Smooth muscle cell (in vitro differentiated cells): ENCODE measurements at regions not wholly inside any gene's neighbourhood (a gene's known extent, or its start where the extent isn't known, plus 50 kb on each side); places are given as distances from the start of the nearest gene placed in this dataset.
"Not testable (repeated sequence)": the region's sequence is repeated elsewhere in the genome, so short reads cannot be mapped to it uniquely, and the experiment has no call there.

Experiments
- DNase-seq: peaks from one replicate; lab custom pipeline; 2025; ENCODE audit not compliant: unreplicated experiment; lab: John Stamatoyannopoulos, UW
- H2AFZ ChIP-seq: fragments of 200-600 bp; sonication (generic); 2 replicates; pipeline ENCODE4 v1.6.0; 2016; ENCODE audit warnings: antibody characterized with exemption, low read depth, mild to moderate bottlenecking
- H3F3A ChIP-seq: fragments of 200-600 bp; sonication (generic); 2 replicates; pipeline ENCODE4 v1.6.0; 2017; ENCODE audit warnings: antibody characterized with exemption, low read depth
- H3K27ac ChIP-seq: fragments of 200-600 bp; sonication (generic); 2 replicates; pipeline ENCODE4 v1.5.1; 2016; ENCODE audit warnings: low read depth, mild to moderate bottlenecking
- H3K27me3 ChIP-seq: fragments of 200-600 bp; sonication (generic); 2 replicates; pipeline ENCODE4 v1.6.1; 2016; ENCODE audit warnings: low read depth, mild to moderate bottlenecking
- H3K36me3 ChIP-seq: fragments of 200-600 bp; sonication (generic); 2 replicates; pipeline ENCODE4 v1.5.1; 2016; ENCODE audit warnings: low read depth
- H3K4me1 ChIP-seq: fragments of 200-600 bp; sonication (generic); 2 replicates; pipeline ENCODE4 v1.5.1; 2016; ENCODE audit warnings: low read depth
- H3K4me2 ChIP-seq: fragments of 200-600 bp; sonication (generic); 2 replicates; pipeline ENCODE4 v1.6.0; 2016; ENCODE audit warnings: mild to moderate bottlenecking
- H3K4me3 ChIP-seq: fragments of 200-600 bp; sonication (generic); 2 replicates; pipeline ENCODE4 v1.5.1; 2016; ENCODE audit warnings: mild to moderate bottlenecking
- H3K79me2 ChIP-seq: fragments of 200-600 bp; sonication (generic); 2 replicates; pipeline ENCODE4 v1.6.0; 2016; ENCODE audit warnings: low read depth, mild to moderate bottlenecking
- H3K9ac ChIP-seq: fragments of 200-600 bp; sonication (generic); 2 replicates; pipeline ENCODE4 v1.6.0; 2016; ENCODE audit warnings: low read depth
- H3K9me3 ChIP-seq: fragments of 200-600 bp; sonication (generic); replicated peaks from 2 replicates; pipeline ENCODE4 v1.5.1; 2016; ENCODE audit warnings: low read depth
- H4K20me1 ChIP-seq: fragments of 200-600 bp; sonication (generic); 2 replicates; pipeline ENCODE4 v1.6.0; 2016; ENCODE audit warnings: low read depth
- WGBS: methylation state at CpG from one replicate; pipeline ENCODE4 v1.1.7; 2016; ENCODE audit warnings: low lambda C conversion rate; 5-methylcytosine and 5-hydroxymethylcytosine counted together
- TF ChIP-seq, protein P1 (sequence below): fragments of 200-600 bp; sonication (generic); IDR thresholded peaks from 2 replicates; pipeline ENCODE4 v1.5.1; 2017; ENCODE audit warnings: borderline replicate concordance, mild to moderate bottlenecking, antibody characterized with exemption; ENCODE audit not compliant: insufficient read depth, poor library complexity, severe bottlenecking

GRCh38 chr3:11913316-11913715 is 66.6 kb upstream of the TAMM41 start:
- no peaks in the 10 kb centered on the region for H3K9me3 ChIP-seq
- no peak overlapping the region for H3K27ac ChIP-seq
- no peak overlapping the region for H3K4me2 ChIP-seq
- DNase-seq, result no peak
- no peak overlapping the region for H3K9ac ChIP-seq
- no peaks in the 10 kb centered on the region for H3K79me2 ChIP-seq
- H3K4me1 ChIP-seq, result no peaks in the 10 kb centered on the region
- peaks cover 4% of the 10 kb centered on the region for H3K27me3 ChIP-seq
- no peak overlapping the region for H3K4me3 ChIP-seq
- H2AFZ ChIP-seq, result no peak overlapping the region
- TF ChIP-seq, protein P1, sequence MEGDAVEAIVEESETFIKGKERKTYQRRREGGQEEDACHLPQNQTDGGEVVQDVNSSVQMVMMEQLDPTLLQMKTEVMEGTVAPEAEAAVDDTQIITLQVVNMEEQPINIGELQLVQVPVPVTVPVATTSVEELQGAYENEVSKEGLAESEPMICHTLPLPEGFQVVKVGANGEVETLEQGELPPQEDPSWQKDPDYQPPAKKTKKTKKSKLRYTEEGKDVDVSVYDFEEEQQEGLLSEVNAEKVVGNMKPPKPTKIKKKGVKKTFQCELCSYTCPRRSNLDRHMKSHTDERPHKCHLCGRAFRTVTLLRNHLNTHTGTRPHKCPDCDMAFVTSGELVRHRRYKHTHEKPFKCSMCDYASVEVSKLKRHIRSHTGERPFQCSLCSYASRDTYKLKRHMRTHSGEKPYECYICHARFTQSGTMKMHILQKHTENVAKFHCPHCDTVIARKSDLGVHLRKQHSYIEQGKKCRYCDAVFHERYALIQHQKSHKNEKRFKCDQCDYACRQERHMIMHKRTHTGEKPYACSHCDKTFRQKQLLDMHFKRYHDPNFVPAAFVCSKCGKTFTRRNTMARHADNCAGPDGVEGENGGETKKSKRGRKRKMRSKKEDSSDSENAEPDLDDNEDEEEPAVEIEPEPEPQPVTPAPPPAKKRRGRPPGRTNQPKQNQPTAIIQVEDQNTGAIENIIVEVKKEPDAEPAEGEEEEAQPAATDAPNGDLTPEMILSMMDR, result no peak
- H4K20me1 ChIP-seq, result no peaks in the 10 kb centered on the region
- 87% methylated on average over 14 of the region's 14 CpGs for WGBS
- H3K36me3 ChIP-seq, result no peaks in the 10 kb centered on the region
- H3F3A ChIP-seq, result no peaks in the 10 kb centered on the region

DNA sequence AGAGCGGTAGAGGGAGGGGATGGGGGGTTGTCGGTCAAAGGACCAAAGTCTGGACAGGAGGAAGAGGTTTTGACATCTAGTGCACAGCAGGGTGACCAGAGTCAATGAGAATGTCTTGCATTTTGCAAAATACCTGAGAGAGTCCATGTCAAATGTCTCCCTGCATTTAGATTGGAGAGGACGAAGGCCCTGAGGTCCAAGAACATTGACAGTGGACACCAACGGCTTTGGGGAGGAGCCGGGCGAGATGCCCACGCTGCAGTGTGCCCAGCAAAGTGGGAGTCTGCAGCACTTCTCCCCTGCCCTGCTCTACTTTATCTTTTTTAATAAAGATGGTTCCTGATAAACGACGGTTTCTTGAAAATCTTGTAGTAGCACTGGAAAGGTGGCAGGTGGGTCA is 67.4 kb upstream of the TAMM41 start:
- DNase-seq, result no peak
- no peak overlapping the region for H3K4me3 ChIP-seq
- no peaks in the 10 kb centered on the region for H3K36me3 ChIP-seq
- H3K4me1 ChIP-seq, result peaks cover 3% of the 10 kb centered on the region
- H3K9ac ChIP-seq, result no peak overlapping the region
- WGBS, result 90% methylated on average over 9 of the region's 9 CpGs
- H4K20me1 ChIP-seq, result no peaks in the 10 kb centered on the region
- TF ChIP-seq, protein P1, result no peak
- H3K27me3 ChIP-seq, result no peaks in the 10 kb centered on the region
- H3K4me2 ChIP-seq, result no peak overlapping the region
- H3K79me2 ChIP-seq, result no peaks in the 10 kb centered on the region
- H2AFZ ChIP-seq, result no peak overlapping the region
- no peak overlapping the region for H3K27ac ChIP-seq
- no peaks in the 10 kb centered on the region for H3F3A ChIP-seq
- no peaks in the 10 kb centered on the region for H3K9me3 ChIP-seq

- Histone ChIP-seq H4K20me1 (no peaks in the 10 kb centered on the region), H3F3A (no peaks in the 10 kb centered on the region), H2AFZ (no peak overlapping the region), H3K27me3 (no peaks in the 10 kb centered on the region), H3K4me3 (no peak overlapping the region), H3K4me1 (peaks cover 6% of the 10 kb centered on the region), H3K27ac (no peak overlapping the region), H3K36me3 (no peaks in the 10 kb centered on the region), H3K79me2 (no peaks in the 10 kb centered on the region), H3K9me3 (no peaks in the 10 kb centered on the region), H3K9ac (no peak overlapping the region), H3K4me2 (no peak overlapping the region)
- WGBS, result 76% methylated on average over 10 of the region's 10 CpGs
- TF ChIP-seq, protein P1, result no peak
- no peak for DNase-seq
Measured at GRCh38 chr3:11914651-11915050, 68.0 kb upstream of the TAMM41 start.

DNA sequence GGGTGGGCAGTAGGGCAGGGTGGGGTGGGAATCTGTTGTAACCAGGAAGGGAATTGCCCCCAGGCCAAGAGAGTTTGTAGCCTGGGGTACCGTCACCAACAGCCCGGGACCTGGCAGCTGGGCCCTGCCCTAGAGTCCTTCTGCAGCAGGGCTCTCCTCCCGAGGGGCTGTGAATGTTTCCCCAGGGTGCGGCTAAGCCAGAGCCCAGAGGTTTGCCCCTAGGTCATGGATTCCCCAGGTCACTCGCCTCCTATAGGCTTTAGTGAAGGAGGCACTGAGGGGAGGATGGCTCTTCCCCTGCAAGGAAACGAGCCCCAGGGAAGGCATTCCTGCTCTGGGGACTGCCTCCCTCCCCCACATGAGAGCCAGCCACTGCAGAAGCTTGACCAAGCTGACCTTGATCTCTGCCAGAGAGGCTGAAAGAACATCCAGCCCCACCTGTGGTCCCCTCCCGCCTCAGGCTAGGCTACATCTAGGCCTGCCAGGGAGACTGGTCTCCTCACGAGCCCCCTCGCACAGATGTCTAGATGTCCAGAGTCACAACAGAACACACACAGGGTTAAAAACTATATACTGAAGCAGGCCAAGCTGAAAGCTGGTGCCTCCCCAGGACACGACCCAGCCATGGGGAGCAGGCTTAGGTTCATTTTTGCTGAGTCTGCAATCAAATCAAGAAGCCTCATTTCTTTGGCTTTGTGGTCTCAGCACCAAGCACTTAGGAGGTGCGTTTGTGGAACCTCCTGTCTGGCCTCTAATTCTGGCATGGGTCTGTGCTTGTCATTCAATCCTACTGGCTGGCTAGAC is 69.1 kb upstream of the TAMM41 start:
- no peaks in the 10 kb centered on the region for H3K27me3 ChIP-seq
- no peak overlapping the region for H3K9ac ChIP-seq
- 71% methylated on average over 11 of the region's 11 CpGs for WGBS
- no peaks in the 10 kb centered on the region for H3F3A ChIP-seq
- H3K4me1 ChIP-seq, result peaks cover 6% of the 10 kb centered on the region
- no peak overlapping the region for H3K27ac ChIP-seq
- H3K4me2 ChIP-seq, result no peak overlapping the region
- TF ChIP-seq, protein P1, result no peak
- H2AFZ ChIP-seq, result no peak overlapping the region
- H3K79me2 ChIP-seq, result no peaks in the 10 kb centered on the region
- no peak overlapping the region for H3K4me3 ChIP-seq
- H4K20me1 ChIP-seq, result no peaks in the 10 kb centered on the region
- no peak for DNase-seq
- H3K36me3 ChIP-seq, result no peaks in the 10 kb centered on the region
- H3K9me3 ChIP-seq, result no peaks in the 10 kb centered on the region

DNA sequence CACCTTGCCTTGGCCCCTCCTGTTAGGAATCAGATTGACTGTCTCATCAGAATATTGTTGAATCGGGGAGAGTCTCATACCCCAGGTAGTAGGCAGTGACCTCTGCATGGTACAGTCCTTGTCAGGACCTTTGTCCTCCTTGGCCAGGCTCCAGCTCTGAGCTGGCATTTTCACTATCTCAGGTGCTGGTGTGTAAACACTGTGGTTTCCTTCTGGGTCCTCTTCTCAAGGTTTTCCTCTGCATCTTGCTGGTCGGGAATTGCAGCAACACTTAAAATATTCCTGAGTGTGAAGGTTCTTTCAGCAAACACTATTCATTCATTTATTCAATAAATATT is 69.7 kb upstream of the TAMM41 start:
- 97% methylated on average over 2 of the region's 2 CpGs for WGBS
- not testable (repeated sequence) for H3K79me2 ChIP-seq, H2AFZ ChIP-seq, H3K36me3 ChIP-seq, H3K4me1 ChIP-seq, H3K9ac ChIP-seq, H3K9me3 ChIP-seq, H4K20me1 ChIP-seq, H3K4me2 ChIP-seq, H3K4me3 ChIP-seq, H3K27ac ChIP-seq, DNase-seq, H3F3A ChIP-seq, H3K27me3 ChIP-seq
